ENCODE measurements at regions not wholly inside any gene's neighbourhood (a gene's known extent, or its start where the extent isn't known, plus 50 kb on each side); places are given as distances from the start of the nearest gene placed in this dataset.
A peak's percentile ranks its signal among the peaks of the same experiment; 100 is the strongest.

DNA sequence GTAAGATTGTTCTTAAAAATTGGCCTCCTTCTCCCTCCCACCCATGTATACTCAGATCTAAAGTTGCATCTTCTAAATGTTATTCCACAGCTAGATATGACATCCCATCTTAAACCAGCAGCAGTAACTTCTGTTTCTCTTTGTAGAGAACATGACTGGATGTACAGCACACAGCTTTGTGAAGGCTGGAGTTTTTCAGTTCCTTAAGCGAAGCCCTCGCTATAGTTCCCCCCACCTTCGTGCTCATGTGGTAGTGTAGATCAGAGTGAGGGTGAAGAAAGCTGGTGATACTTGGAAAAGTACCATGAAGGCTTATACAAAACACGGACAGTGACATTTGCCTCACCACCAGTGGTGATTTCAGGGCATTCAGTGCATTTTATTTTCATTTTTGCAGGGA lies 137.5 kb downstream of the MAT2B start:
- BruUV-seq (replicated peaks), result no TSS peak
- DNase-seq (ENCODE audit: low read depth, low spot score) (no peak), FAIRE-seq (no peak), ATAC-seq (peak; percentile 49)
- no peaks in the 10 kb centered on the region for H3K27me3 ChIP-seq (replicated peaks in 1 of 2; ENCODE audit: control insufficient read depth in 2 of 2, insufficient read depth in 2 of 2, low read length in 1 of 2)
- H3K27ac ChIP-seq (ENCODE audit: control insufficient read depth, insufficient read depth), result no peak overlapping the region
- in situ Hi-C loops (cut with MboI) (no loop called here), intact Hi-C loops (cut with micrococcal nuclease; ENCODE audit: unreplicated experiment) (no loop called here)
- H4K20me1 ChIP-seq (ENCODE audit: control insufficient read depth, insufficient read depth), result no peaks in the 10 kb centered on the region
- no peaks in the 10 kb centered on the region for H3K36me3 ChIP-seq (ENCODE audit: control insufficient read depth in 2 of 2, insufficient read depth in 2 of 2, low read length in 1 of 2)
- ChIA-PET POLR2A (no interaction called here), CTCF (interaction anchor here (1.1 kb wide), 1 partner anchor 860 kb away, joined by 3 read pairs; no protein-coding TSS in a partner anchor), RAD21 (ENCODE audit: unreplicated experiment) (no interaction called here), SMC1A (ENCODE audit: uncharacterized antibody, unreplicated experiment) (interaction anchor here (1.3 kb wide), 1 partner anchor 296 kb away, joined by 3 read pairs; no protein-coding TSS in a partner anchor)
- no peak overlapping the region for H3K4me2 ChIP-seq (ENCODE audit: control insufficient read depth, insufficient read depth)
- H2AFZ ChIP-seq (ENCODE audit: control insufficient read depth, low read depth, low read length), result no peak overlapping the region
- WGBS (ENCODE audit: insufficient coverage, insufficient replicate concordance, low lambda C conversion rate, missing lambda C conversion rate), result 28% methylated on average over 4 of the region's 4 CpGs
- no peaks in the 10 kb centered on the region for H3K9me3 ChIP-seq (replicated peaks; ENCODE audit: control insufficient read depth, insufficient read depth, low read length)
- no peak overlapping the region for H3K4me3 ChIP-seq
- H3K4me1 ChIP-seq (ENCODE audit: control insufficient read depth, insufficient read depth, low read length), result no peaks in the 10 kb centered on the region
- H3K9ac ChIP-seq (ENCODE audit: control insufficient read depth, insufficient read depth, low read length), result no peak overlapping the region
- H3K79me2 ChIP-seq (ENCODE audit: control insufficient read depth, insufficient read depth, low read length), result no peaks in the 10 kb centered on the region
- TF ChIP-seq POLR2AphosphoS2 (IDR thresholded peaks at IDR 0.05; ENCODE audit: low read depth, low read length) (no peak), ZNF384 (IDR thresholded peaks at IDR 0.05; ENCODE audit: borderline replicate concordance, low read depth, low read length) (no peak), IKZF2 (IDR thresholded peaks at IDR 0.05) (no peak), IKZF1 (conservative IDR thresholded peaks at IDR 0.05) (no peak), EED (IDR thresholded peaks at IDR 0.05; ENCODE audit: low read depth) (no peak), ZBED1 (IDR thresholded peaks at IDR 0.05; ENCODE audit: borderline replicate concordance) (no peak), KAT2A (conservative IDR thresholded peaks at IDR 0.05; ENCODE audit: control insufficient read depth, low read depth, low read length) (no peak), ZZZ3 (IDR thresholded peaks at IDR 0.05; ENCODE audit: control insufficient read depth, insufficient read length, low read depth) (no peak), SRF (IDR thresholded peaks at IDR 0.05; ENCODE audit: low read depth in 2 of 2, low read length in 2 of 2) (no peak), TARDBP (IDR thresholded peaks at IDR 0.05; ENCODE audit: borderline replicate concordance) (no peak), ZNF24 (IDR thresholded peaks at IDR 0.05) (no peak), KLF5 (IDR thresholded peaks at IDR 0.05; ENCODE audit: partially characterized antibody) (no peak), ASH2L (IDR thresholded peaks at IDR 0.05; ENCODE audit: borderline replicate concordance, low read depth) (no peak), ZNF207 (IDR thresholded peaks at IDR 0.05; ENCODE audit: borderline replicate concordance) (no peak), CHD1 (IDR thresholded peaks at IDR 0.05; ENCODE audit: low read depth, low read length) (no peak)
- TF ChIP-seq, protein P1, sequence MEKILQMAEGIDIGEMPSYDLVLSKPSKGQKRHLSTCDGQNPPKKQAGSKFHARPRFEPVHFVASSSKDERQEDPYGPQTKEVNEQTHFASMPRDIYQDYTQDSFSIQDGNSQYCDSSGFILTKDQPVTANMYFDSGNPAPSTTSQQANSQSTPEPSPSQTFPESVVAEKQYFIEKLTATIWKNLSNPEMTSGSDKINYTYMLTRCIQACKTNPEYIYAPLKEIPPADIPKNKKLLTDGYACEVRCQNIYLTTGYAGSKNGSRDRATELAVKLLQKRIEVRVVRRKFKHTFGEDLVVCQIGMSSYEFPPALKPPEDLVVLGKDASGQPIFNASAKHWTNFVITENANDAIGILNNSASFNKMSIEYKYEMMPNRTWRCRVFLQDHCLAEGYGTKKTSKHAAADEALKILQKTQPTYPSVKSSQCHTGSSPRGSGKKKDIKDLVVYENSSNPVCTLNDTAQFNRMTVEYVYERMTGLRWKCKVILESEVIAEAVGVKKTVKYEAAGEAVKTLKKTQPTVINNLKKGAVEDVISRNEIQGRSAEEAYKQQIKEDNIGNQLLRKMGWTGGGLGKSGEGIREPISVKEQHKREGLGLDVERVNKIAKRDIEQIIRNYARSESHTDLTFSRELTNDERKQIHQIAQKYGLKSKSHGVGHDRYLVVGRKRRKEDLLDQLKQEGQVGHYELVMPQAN (conservative IDR thresholded peaks at IDR 0.05), result no peak
- TF ChIP-seq, protein P2, sequence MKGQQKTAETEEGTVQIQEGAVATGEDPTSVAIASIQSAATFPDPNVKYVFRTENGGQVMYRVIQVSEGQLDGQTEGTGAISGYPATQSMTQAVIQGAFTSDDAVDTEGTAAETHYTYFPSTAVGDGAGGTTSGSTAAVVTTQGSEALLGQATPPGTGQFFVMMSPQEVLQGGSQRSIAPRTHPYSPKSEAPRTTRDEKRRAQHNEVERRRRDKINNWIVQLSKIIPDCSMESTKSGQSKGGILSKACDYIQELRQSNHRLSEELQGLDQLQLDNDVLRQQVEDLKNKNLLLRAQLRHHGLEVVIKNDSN (IDR thresholded peaks at IDR 0.05; ENCODE audit: borderline replicate concordance, extremely low read length, insufficient read depth, low read depth, low read length), result no peak
- TF ChIP-seq, protein P3, sequence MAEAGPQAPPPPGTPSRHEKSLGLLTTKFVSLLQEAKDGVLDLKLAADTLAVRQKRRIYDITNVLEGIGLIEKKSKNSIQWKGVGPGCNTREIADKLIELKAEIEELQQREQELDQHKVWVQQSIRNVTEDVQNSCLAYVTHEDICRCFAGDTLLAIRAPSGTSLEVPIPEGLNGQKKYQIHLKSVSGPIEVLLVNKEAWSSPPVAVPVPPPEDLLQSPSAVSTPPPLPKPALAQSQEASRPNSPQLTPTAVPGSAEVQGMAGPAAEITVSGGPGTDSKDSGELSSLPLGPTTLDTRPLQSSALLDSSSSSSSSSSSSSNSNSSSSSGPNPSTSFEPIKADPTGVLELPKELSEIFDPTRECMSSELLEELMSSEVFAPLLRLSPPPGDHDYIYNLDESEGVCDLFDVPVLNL (IDR thresholded peaks at IDR 0.05; ENCODE audit: low read depth, low read length), result no peak
- TF ChIP-seq, protein P4, sequence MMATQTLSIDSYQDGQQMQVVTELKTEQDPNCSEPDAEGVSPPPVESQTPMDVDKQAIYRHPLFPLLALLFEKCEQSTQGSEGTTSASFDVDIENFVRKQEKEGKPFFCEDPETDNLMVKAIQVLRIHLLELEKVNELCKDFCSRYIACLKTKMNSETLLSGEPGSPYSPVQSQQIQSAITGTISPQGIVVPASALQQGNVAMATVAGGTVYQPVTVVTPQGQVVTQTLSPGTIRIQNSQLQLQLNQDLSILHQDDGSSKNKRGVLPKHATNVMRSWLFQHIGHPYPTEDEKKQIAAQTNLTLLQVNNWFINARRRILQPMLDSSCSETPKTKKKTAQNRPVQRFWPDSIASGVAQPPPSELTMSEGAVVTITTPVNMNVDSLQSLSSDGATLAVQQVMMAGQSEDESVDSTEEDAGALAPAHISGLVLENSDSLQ (IDR thresholded peaks at IDR 0.05), result no peak
- TF ChIP-seq, protein P5, sequence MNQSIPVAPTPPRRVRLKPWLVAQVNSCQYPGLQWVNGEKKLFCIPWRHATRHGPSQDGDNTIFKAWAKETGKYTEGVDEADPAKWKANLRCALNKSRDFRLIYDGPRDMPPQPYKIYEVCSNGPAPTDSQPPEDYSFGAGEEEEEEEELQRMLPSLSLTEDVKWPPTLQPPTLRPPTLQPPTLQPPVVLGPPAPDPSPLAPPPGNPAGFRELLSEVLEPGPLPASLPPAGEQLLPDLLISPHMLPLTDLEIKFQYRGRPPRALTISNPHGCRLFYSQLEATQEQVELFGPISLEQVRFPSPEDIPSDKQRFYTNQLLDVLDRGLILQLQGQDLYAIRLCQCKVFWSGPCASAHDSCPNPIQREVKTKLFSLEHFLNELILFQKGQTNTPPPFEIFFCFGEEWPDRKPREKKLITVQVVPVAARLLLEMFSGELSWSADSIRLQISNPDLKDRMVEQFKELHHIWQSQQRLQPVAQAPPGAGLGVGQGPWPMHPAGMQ (IDR thresholded peaks at IDR 0.05; ENCODE audit: borderline replicate concordance), result no peak

Data from GM12878 (cell line).